DMS 273 (cell line): ENCODE measurements at regions not wholly inside any gene's neighbourhood (a gene's known extent, or its start where the extent isn't known, plus 50 kb on each side); places are given as distances from the start of the nearest gene placed in this dataset.

Experiments used
- DNase-seq: peaks from one replicate; lab custom pipeline; 2025; ENCODE audit not compliant: unreplicated experiment; lab: John Stamatoyannopoulos, UW

DNA sequence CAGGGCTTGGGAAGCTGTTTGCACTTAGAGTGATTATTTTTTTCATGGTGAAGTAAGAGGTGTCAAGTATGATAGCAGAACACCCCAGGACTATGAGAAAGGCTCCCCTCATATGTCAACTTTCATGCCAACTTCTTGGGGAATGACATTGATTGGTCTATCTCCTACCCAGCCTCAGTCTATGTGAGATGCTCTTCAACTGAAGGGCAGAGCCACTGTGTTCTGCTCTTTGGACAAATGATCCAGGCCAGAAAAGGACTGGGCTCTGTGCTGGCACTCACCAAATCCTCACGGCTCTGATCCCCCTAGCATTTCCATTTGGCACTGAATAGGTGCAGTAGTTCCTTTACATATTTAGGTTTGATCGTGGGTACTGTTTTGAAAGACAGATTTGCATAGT lies 151.1 kb downstream of the DMRT2 start:
- no peak for DNase-seq

DNA sequence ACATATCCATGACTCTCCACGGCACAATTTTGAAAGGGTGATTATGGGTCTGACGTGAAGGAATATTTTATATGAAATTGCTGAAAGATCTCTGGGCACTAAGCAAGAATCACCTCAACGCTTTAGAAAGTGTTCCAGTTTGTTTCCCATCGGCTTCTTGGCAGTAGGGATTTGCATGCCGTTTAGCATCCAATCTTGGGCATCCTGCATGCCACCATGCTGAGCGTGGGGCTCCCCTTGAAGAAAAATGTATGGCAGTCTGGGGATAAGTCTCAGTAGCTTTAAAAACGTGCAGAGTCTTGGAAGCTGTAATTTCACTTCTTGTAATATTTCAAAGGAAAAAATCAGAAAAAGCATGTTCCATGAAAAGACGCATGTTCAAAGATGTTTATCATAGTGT lies 151.7 kb downstream of the DMRT2 start:
- DNase-seq: no peak

GRCh38 chr9:1202512-1203280 lies 152.5 kb downstream of the DMRT2 start:
- DNase-seq: no peak

GRCh38 chr9:1207686-1208085 lies 157.5 kb downstream of the DMRT2 start:
- no peak for DNase-seq

DNA sequence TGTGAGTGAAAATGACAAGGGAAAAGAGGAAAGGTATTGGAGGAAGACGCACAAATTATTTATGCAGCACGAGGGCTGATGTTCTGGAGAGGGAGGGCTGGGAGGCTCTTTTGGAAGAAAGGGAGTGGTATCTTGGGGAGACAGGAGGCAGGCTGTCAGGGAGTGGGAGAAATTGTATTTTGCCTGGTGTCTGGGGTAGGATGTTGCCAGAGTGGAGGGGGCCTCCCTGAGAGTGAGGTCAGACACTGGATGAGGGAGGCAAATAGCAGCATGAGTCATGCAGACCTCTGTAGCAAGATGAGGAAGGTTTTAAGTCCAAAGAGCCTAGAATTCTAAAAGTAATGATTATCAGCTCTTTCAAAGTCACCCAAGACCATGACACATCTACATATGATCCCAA lies 158.0 kb downstream of the DMRT2 start:
- no peak for DNase-seq

DNA sequence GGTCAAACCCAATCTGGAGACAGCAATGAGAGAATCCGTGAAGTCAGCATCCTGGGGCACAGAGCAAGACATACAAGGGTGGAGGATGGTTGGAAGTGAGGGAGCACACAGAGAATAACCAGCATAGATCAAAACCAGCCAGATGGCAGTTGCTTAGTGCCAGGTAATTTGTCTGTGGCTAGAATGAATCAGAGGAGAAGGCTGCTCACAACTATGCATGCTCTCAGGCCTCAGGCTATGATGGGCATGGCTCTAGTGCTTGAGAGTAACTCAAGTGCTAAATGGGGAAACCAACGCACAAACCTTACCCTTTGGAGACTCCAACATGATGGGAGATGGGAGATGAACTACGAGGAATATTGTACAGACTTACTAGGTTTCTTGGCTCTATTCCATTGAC lies 160.8 kb downstream of the DMRT2 start:
- DNase-seq: no peak

DNA sequence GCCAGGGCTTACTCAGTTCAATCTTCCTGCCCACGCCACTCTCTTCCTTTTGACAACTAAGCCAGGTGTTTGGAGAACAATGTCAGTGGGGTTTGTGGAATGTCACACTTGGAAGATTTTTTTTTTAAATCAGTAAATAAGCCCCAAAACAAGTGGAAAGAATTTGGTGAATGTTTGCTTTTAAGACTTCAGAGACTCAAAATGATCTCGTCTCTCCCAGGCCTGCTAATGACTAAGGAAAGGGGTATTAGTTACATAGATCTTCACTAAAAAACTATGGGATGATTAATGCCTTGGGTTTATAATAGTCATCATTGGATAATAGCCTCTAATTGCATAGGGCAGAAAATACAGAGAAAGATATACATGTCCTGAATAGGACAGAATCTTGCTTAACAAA lies 166.4 kb downstream of the DMRT2 start:
- no peak for DNase-seq

DNA sequence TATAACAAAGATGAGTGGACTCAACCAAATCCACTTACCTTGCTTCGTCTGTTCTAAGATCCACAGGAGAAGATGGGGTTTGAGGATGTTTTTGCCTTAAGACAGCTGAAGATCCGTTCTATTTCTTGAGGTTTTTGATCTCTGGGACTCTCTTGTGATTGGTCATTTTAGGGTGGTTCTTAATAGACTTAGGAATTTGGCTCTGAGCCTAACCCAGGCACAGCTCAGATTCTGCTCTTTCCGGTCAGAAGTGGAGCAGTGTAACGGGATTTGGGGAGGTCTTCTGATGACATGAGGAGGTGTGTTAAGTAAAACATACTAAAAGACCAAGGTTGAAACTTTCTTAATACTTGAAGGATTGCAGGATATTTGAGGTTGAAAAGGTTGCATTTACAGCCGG lies 166.9 kb downstream of the DMRT2 start:
- DNase-seq: no peak

- no peak for DNase-seq
These were observed 169.1 kb downstream of the DMRT2 start for GRCh38 chr9:1219284-1219683.

- DNase-seq: no peak
These were observed 171.1 kb downstream of the DMRT2 start for GRCh38 chr9:1221298-1221697.

GRCh38 chr9:1222511-1222910 lies 172.4 kb downstream of the DMRT2 start:
- DNase-seq: no peak

DNA sequence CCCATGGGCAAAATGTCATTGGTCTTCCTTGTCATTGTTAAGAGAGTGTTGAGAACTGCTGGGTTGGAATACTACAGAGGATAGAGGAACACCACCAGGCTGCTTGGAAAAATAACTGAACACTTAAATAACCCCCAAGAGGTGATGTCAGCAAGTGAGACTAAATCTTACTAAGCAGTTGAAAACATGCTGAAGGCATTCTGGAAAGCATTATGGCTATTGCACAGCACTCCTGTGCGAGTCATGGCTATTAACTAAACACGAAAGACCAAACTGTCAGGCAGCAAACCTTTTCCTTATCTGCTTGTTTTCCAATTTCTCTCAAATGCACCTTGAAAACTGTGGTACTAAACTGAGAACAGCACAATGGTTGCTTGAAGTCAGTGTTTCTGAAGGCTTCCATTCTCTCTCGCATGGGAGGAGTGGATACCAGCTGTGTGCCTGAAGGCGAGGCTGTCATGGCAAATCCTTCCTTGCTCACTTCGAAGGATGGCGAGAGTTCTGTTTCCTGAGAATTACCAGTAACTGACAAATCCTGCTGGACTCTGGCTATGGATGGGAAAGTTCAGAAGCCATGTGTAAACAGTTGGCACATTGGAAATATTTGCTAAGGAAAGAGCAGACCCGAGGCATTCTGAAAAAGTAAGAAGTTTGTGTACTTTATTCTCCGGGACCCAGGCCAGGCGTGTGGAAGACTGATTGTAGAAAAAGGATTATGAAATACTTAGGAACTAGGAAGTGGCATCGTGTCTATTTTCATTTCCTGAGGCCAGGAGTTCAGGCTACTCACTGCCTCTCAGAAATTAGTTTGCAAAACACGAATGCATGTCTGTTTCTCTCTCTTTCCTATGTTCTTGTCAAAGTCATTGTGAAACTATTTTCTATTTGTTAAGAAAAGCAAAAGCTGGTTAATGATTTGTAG lies 182.1 kb downstream of the DMRT2 start:
- DNase-seq: no peak

- DNase-seq: no peak
These were observed 183.4 kb downstream of the DMRT2 start for GRCh38 chr9:1233568-1233967.

DNA sequence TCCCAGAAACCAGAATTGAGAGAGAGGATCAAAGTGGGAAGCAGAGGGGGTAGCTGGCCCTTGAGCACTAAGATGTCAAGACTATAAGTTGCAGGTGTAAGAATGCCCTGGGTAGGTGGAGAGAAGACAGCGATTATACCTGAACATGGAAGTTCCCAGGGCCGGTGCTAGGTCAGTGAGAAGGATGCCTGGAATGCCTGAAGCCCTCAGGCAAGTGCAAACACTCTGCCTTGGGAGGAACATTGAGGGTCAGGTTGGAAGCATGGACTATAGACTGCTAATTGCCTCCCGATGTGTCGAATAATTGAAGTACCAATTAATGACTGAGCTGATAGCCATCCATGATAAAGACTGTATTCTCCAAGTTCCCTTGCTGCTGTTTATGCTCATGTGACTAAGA lies 185.5 kb downstream of the DMRT2 start:
- DNase-seq: no peak

- DNase-seq: no peak
These were observed 185.9 kb downstream of the DMRT2 start for GRCh38 chr9:1236061-1236460.

GRCh38 chr9:1238407-1238806 lies 188.2 kb downstream of the DMRT2 start:
- no peak for DNase-seq

- no peak for DNase-seq
These were observed 198.6 kb downstream of the DMRT2 start for GRCh38 chr9:1248743-1249142.

- no peak for DNase-seq
These were observed 203.2 kb downstream of the DMRT2 start for GRCh38 chr9:1253064-1253979.

DNA sequence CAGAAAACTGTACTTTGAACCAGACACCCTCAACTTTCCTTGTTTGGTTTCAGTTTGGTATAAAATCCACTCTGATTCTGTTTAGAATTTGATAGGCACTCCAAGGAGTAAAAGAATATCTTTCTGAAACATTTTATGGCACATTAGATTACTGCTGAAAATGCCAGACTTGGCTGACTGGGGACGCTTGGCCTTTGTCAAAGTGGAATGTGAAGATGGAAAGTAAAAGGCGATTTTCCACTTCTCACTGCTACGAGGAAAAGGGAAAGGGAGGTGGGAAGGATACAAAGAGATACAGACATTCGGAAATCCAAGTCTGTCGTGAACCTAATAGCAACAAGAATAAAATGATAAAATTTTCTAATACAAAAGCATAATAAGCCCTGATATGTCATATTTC lies 203.9 kb downstream of the DMRT2 start:
- DNase-seq: no peak

DNA sequence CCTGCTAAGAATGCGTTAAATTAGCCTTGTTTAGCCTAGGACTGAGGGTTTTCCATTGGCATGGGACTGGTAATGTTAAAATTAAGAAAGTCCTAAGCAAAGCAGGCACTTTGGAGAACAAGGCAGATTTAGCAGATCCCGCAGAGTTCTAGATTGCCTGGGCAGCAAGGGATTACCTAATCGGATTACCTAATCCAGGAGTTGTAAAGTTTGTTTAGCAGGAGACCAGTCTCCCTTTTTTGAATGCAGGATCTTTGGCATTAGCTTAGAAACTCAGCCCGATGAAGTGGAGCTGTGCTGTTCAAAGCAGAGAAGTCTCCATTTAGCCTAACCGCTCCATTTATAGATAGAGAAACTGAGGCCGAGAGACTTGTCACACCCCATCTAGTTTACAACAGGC lies 206.0 kb downstream of the DMRT2 start:
- no peak for DNase-seq

- DNase-seq: no peak
These were observed 211.1 kb downstream of the DMRT2 start for GRCh38 chr9:1261266-1261665.
